ENCODE measurements at regions not wholly inside any gene's neighbourhood (a gene's known extent, or its start where the extent isn't known, plus 50 kb on each side); places are given as distances from the start of the nearest gene placed in this dataset.

GRCh38 chr16:76946879-76947278 is 244.1 kb upstream of the MON1B start:
- TF ChIP-seq EZH2phosphoT487 (IDR thresholded peaks at IDR 0.05; ENCODE audit: low read depth, severe bottlenecking, unreplicated experiment) (no peak), EZH2 (IDR thresholded peaks at IDR 0.05; ENCODE audit: borderline replicate concordance) (no peak)
- TF ChIP-seq, protein P1, sequence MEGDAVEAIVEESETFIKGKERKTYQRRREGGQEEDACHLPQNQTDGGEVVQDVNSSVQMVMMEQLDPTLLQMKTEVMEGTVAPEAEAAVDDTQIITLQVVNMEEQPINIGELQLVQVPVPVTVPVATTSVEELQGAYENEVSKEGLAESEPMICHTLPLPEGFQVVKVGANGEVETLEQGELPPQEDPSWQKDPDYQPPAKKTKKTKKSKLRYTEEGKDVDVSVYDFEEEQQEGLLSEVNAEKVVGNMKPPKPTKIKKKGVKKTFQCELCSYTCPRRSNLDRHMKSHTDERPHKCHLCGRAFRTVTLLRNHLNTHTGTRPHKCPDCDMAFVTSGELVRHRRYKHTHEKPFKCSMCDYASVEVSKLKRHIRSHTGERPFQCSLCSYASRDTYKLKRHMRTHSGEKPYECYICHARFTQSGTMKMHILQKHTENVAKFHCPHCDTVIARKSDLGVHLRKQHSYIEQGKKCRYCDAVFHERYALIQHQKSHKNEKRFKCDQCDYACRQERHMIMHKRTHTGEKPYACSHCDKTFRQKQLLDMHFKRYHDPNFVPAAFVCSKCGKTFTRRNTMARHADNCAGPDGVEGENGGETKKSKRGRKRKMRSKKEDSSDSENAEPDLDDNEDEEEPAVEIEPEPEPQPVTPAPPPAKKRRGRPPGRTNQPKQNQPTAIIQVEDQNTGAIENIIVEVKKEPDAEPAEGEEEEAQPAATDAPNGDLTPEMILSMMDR (IDR thresholded peaks at IDR 0.05; ENCODE audit: poor library complexity): no peak

All from hepatocyte (in vitro differentiated cells).